ENCODE measurements at regions not wholly inside any gene's neighbourhood (a gene's known extent, or its start where the extent isn't known, plus 50 kb on each side); places are given as distances from the start of the nearest gene placed in this dataset.

DNA sequence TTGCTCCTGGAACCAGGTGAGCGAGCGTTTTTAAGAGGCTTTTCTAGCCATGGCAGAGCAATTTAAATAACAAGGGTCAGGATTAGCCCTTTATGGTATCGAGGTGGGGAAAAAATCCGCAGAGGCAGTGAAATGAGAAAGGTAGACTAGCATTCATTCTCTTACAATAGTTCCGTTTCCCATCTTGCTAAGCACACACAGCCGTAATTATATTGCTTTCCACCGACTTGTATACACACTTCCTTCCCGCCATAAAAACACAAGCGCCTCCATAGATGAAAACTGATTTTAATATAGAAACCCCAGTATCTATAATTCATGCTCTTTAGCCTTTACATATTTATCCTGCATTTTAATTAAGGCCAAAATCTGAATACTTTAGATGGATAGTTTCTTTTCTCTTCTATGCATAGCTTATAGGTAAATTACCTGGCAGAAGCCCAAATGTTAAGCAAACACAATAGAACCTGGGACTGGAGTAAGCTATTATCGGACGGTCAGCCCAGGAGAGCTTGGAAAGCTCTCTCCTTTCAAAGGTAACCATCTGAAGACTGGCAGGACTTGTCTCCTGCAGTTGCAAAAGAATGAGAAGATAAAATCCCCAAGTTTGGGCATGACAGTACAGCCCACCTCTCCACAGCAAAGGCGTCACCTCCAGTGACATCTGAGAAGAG lies 90.9 kb upstream of the MC3R start:
- TF ChIP-seq, protein P1, sequence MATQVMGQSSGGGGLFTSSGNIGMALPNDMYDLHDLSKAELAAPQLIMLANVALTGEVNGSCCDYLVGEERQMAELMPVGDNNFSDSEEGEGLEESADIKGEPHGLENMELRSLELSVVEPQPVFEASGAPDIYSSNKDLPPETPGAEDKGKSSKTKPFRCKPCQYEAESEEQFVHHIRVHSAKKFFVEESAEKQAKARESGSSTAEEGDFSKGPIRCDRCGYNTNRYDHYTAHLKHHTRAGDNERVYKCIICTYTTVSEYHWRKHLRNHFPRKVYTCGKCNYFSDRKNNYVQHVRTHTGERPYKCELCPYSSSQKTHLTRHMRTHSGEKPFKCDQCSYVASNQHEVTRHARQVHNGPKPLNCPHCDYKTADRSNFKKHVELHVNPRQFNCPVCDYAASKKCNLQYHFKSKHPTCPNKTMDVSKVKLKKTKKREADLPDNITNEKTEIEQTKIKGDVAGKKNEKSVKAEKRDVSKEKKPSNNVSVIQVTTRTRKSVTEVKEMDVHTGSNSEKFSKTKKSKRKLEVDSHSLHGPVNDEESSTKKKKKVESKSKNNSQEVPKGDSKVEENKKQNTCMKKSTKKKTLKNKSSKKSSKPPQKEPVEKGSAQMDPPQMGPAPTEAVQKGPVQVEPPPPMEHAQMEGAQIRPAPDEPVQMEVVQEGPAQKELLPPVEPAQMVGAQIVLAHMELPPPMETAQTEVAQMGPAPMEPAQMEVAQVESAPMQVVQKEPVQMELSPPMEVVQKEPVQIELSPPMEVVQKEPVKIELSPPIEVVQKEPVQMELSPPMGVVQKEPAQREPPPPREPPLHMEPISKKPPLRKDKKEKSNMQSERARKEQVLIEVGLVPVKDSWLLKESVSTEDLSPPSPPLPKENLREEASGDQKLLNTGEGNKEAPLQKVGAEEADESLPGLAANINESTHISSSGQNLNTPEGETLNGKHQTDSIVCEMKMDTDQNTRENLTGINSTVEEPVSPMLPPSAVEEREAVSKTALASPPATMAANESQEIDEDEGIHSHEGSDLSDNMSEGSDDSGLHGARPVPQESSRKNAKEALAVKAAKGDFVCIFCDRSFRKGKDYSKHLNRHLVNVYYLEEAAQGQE (IDR thresholded peaks at IDR 0.05; ENCODE audit: insufficient read depth in 1 of 2, low read depth in 2 of 2, low read length in 2 of 2) = no peak
- TF ChIP-seq FOXP2 (optimal IDR thresholded peaks at IDR 0.05; ENCODE audit: borderline replicate concordance, extremely low read depth, extremely low read length, insufficient read depth) (no peak), SIN3A (IDR thresholded peaks at IDR 0.05; ENCODE audit: borderline replicate concordance, insufficient read depth, low read length) (no peak), POLR2AphosphoS5 (IDR thresholded peaks at IDR 0.05; ENCODE audit: low read depth, low read length) (no peak), TAF1 (IDR thresholded peaks at IDR 0.05; ENCODE audit: borderline replicate concordance, insufficient read depth, low read length) (no peak)

DNA sequence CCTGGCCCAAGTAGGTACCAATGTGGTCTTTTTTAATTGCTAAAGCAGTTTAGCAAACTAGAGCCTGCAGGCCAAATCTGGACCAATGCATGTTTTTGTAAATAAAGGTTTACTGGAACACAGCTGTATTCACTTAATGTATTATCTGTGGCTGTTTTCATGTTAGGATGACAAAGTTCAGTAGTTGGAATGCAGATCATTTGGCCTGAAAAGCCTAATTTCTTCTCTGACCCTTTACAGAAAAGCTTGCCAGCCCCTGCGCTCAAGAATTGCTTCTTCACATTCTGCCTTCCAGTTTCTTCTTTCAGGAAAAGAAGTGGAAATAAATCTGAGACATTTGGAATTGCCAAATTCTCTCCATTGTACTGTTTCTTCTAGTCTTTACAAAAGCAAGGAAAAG lies 90.0 kb upstream of the MC3R start:
- TF ChIP-seq FOXP2 (optimal IDR thresholded peaks at IDR 0.05; ENCODE audit: borderline replicate concordance, extremely low read depth, extremely low read length, insufficient read depth) (no peak), TAF1 (IDR thresholded peaks at IDR 0.05; ENCODE audit: borderline replicate concordance, insufficient read depth, low read length) (no peak), POLR2AphosphoS5 (IDR thresholded peaks at IDR 0.05; ENCODE audit: low read depth, low read length) (no peak), SIN3A (IDR thresholded peaks at IDR 0.05; ENCODE audit: borderline replicate concordance, insufficient read depth, low read length) (no peak)
- TF ChIP-seq, protein P1 (IDR thresholded peaks at IDR 0.05; ENCODE audit: insufficient read depth in 1 of 2, low read depth in 2 of 2, low read length in 2 of 2) = no peak

DNA sequence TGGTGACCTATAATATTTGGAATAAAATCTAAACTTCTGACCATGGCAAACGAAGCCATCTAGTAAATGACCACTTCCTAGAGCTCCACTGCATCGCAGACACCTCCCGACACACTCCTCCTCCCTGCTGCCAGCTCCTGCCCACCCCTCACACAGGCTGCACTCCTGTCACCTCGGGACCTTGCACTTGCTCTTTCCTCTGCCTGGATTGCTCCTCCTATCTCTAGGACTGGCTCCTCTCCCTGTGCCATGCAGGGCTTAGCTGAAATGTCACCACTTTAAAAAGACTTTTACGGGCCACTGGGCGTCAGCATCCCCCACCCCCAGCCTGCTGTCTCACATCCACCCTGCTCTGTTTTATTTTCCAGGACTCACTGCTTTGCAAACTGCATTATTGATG lies 87.6 kb upstream of the MC3R start:
- TF ChIP-seq SIN3A (IDR thresholded peaks at IDR 0.05; ENCODE audit: borderline replicate concordance, insufficient read depth, low read length) = no peak
- no peak for TF ChIP-seq FOXP2 (optimal IDR thresholded peaks at IDR 0.05; ENCODE audit: borderline replicate concordance, extremely low read depth, extremely low read length, insufficient read depth)
- TF ChIP-seq, protein P1 (IDR thresholded peaks at IDR 0.05; ENCODE audit: insufficient read depth in 1 of 2, low read depth in 2 of 2, low read length in 2 of 2) = no peak
- TF ChIP-seq POLR2AphosphoS5 (IDR thresholded peaks at IDR 0.05; ENCODE audit: low read depth, low read length) = no peak
- TF ChIP-seq TAF1 (IDR thresholded peaks at IDR 0.05; ENCODE audit: borderline replicate concordance, insufficient read depth, low read length) = no peak

DNA sequence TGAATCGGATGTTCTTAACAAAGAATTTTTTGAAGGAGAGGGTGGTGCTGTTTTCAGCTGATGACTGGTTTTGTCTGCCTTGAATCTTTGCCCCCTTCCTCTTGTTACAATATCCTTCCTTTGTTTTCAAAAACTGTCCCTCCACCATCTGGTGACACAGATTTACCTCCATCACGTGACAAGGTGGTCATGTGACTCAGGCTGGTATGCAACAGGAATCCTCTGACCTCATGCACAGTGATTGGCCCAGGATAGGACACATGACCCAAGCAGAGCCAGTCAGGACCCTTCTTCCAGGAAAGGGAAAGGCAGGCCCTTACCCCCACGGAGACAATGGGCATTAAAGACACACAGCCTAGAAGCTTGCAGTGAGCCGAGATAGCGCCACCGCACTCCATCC lies 84.7 kb upstream of the MC3R start:
- TF ChIP-seq POLR2AphosphoS5 (IDR thresholded peaks at IDR 0.05; ENCODE audit: low read depth, low read length) (no peak), TAF1 (IDR thresholded peaks at IDR 0.05; ENCODE audit: borderline replicate concordance, insufficient read depth, low read length) (no peak), SIN3A (IDR thresholded peaks at IDR 0.05; ENCODE audit: borderline replicate concordance, insufficient read depth, low read length) (no peak), FOXP2 (optimal IDR thresholded peaks at IDR 0.05; ENCODE audit: borderline replicate concordance, extremely low read depth, extremely low read length, insufficient read depth) (no peak)
- TF ChIP-seq, protein P1 (IDR thresholded peaks at IDR 0.05; ENCODE audit: insufficient read depth in 1 of 2, low read depth in 2 of 2, low read length in 2 of 2) = no peak

Data from PFSK-1 (cell line).